Upper lobe of left lung (tissue), 4 donors: ENCODE measurements at regions not wholly inside any gene's neighbourhood (a gene's known extent, or its start where the extent isn't known, plus 50 kb on each side); places are given as distances from the start of the nearest gene placed in this dataset.

Experiments
- CTCF ChIP-seq, 6 experiments: fragments of 450-650 bp in 4 of 6; fragments of 200-600 bp in 2 of 6; sonication (generic) in 2 of 6; IDR thresholded peaks; one replicate each; pipeline ENCODE4 v1.5.1; 2016 to 2019; ENCODE audit warnings: antibody characterized with exemption in 6 of 6
- EP300 ChIP-seq, 4 donors: sonication (generic); formaldehyde crosslinking; IDR thresholded peaks; one replicate each; pipeline ENCODE4 v1.5.1; 2017; ENCODE audit warnings: antibody characterized with exemption in 4 of 4, control low read depth in 2 of 4
- POLR2A ChIP-seq, 4 donors: fragments of 450-650 bp; IDR thresholded peaks; one replicate each; pipeline ENCODE4 v1.5.1; 2016 to 2017; ENCODE audit warnings: antibody characterized with exemption in 4 of 4, mild to moderate bottlenecking in 2 of 4
- POLR2AphosphoS5 ChIP-seq, 2 donors: sonication (generic); formaldehyde crosslinking; IDR thresholded peaks; one replicate each; pipeline ENCODE4 v1.5.1; 2017; ENCODE audit warnings: antibody characterized with exemption in 2 of 2

GRCh38 chr10:105328503-105329133, 687.5 kb downstream of the SORCS3 start:
- TF ChIP-seq CTCF (IDR thresholded peaks at IDR 0.05) (no peak), POLR2A (IDR thresholded peaks at IDR 0.05) (no peak), EP300 (IDR thresholded peaks at IDR 0.05) (no peak), POLR2AphosphoS5 (IDR thresholded peaks at IDR 0.05) (no peak)
